GM21515 (cell line): ENCODE measurements at regions not wholly inside any gene's neighbourhood (a gene's known extent, or its start where the extent isn't known, plus 50 kb on each side); places are given as distances from the start of the nearest gene placed in this dataset.

Experiments
- ATAC-seq: cut with Tn5 transposase; IDR thresholded peaks from one replicate; pipeline ENCODE4 v1.9.1; 2021; ENCODE audit not compliant: unreplicated experiment

- no peak for ATAC-seq
These were observed 112.6 kb downstream of the CDC5L start for GRCh38 chr6:44500074-44500473.

- no peak for ATAC-seq
These were observed 116.0 kb downstream of the CDC5L start for GRCh38 chr6:44503471-44503870.

DNA sequence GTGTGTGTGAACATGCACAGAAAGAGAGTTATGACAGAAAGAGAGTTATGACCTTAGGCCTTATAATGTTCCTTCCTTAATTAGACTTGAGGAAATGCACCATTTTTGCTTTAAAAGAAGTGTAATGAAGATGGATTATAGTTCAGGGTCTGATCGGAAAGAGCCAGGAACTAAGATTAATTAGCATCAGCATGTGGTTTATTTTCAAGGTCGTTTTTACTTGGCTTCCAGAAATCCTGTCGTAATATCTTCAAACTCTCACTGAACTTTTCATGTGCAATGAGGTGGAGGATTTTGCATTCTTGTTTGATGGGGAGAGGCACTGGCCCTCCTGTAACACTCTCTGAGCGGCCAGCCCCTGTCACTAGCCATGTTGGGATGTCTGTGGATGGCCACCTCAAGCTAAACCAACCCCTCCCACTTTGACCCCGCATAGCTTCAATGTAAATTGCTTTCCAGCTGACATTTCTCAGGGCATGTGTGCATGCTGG is 116.8 kb downstream of the CDC5L start:
- no peak for ATAC-seq

DNA sequence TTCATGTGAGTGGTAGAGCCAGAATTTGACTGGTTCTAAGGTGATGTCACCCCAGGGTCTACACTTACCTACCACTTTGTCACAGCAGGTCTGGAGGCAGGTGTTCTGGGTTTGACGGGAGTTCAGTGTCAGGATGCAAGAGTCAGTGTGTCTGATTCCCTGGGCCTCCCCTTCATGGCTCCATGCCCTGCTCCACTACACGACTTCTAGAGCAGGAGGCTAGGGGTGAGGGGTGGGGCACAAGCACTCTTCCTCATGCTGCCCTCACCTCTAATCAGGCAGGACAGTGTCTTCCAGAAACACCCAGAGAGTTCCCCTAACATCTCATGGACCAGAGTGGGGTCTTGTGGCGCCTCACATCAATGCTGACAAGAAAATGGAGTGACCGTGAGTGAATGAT is 118.2 kb downstream of the CDC5L start:
- ATAC-seq: no peak

DNA sequence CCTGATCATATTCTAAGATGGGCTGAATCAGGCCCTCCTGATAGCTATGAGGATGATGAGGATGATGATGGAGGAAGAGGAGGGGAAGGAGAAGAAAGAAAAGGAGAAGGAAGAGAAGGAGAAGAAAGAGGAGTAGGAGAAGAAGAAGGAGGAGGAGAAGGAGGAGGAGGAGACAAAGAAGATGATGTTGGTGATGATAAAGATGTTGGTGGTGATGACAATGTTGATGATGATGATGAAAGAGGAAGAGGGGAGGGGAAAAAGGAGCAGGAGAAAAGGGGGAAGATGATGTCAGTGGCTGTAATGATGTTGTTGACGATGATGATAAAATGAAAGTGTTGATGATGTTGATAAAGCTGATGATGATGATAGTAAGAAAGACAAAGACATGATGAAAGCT is 119.5 kb downstream of the CDC5L start:
- no peak for ATAC-seq

GRCh38 chr6:44508646-44509045 is 121.1 kb downstream of the CDC5L start:
- ATAC-seq: no peak

DNA sequence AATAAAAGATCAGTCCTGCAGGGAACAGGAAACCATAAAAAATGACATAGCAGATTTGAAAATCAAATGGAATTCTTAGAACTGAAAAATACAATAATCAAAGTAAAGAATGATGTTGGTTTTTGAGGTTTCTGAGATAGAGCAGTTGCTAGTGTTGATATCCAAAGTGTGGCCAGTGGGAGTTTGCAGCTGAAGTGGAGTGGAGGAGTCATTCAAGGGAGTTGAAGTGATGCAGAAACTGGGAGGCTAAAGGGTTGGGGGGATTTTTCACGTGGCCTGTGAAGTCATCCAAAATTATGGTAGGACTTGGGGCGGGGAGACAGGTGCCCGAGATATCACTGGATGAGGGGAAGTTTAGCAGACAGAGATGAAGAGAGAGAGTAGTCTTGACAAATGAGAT is 123.6 kb downstream of the CDC5L start:
- ATAC-seq: no peak

DNA sequence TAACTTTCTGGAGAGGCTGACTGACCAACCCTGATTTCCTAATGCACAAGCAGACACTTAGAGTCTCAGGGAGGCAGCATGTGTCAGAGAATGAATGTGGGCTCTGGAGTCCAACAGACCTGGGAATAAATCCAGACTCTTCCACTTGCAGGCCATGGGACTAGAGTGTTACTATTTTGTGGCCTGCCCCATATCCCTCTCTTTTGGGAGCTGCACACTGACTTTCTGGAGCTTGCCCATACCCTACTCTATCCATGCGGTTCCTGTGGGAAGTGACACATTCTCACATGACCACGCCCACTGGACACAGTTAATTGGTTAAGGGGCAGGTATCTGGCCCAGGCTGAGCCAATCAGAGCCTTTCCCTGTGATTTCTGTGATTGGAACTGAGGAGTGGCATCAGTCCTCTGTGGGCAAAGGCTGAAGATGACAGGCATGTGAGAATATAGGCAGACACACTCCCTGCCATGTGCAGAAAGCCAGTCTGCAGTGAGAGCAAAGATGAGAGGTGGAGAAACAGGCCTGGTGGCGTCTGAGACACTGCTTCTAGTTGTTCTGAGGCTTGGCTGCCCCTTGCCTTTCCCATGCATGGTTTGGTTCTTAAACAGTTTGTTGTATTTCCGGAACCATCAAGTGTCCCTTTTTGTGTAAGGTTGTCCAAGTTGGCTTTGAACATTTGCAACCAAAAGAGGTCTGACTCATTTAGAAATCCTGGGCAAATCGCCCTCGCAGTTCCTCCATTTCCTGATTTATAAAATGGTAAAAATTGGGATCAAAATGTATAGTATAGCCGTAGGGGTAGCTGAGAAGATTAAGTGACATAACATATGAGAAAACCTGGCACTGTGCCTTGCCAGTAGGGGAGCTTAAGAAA is 125.6 kb downstream of the CDC5L start:
- ATAC-seq: no peak

GRCh38 chr6:44514085-44514484 is 126.6 kb downstream of the CDC5L start:
- no peak for ATAC-seq

DNA sequence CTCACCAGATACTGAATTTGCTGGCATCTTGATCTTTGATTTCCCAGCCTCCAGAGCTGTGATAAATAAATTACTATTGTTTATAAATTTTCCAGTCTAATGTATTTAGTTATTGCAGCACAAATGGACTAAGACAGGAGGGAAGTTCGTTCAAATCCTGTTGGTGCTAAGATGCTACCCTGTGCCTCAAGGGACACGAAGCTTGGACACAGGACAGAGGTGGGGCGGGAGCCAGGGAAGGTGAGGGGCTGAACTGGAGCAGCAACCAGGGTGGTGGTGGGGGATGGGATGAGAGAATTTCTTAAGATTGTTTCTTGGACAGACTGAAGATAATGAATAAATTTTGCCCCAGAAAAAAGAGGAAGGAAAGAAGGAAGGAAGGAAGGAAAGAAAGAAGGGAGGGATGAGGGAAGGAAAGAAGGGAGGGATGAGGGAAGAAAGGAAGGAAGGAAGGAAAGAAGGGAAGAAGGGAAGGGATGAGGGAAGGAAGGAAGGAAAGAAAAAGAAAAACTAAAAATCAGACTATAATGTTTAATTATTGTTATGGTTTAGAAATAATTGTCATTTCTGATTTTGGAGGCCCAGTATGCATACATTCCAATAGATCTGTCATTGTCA is 127.2 kb downstream of the CDC5L start:
- no peak for ATAC-seq

GRCh38 chr6:44522871-44523270 is 135.4 kb downstream of the CDC5L start:
- no peak for ATAC-seq

GRCh38 chr6:44524476-44525227 is 137.1 kb downstream of the CDC5L start:
- peak; percentile 67 for ATAC-seq

DNA sequence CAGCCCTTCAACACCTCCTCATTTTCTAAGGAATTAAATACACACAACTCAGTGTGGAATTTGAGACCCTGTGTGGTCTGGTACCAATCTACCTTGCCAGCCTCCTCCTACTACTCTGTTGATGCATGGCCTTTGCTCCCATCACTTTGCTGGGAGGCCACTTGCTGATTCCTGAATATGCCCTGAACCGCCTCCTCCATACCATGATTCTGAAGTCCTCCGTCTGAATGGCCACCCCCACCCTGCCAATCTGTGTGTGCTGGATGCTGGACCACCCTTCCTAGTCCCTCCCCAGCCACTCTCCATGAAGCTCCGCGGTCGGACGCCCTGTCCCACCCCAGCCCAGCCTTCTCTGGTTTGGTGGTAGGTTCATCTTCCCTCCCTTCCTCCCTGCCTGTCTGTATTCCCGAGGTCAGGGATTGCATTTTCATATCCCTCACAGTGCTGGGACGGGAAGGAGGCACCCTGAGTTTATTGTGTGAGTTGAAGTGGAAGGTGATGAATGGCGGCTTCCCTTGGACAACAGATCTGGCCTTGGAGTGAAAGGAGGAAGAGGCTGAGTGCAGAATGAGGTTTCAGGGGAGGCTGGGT is 138.3 kb downstream of the CDC5L start:
- no peak for ATAC-seq

GRCh38 chr6:44527181-44527580 is 139.7 kb downstream of the CDC5L start:
- no peak for ATAC-seq

- ATAC-seq: no peak
These were observed 140.3 kb downstream of the CDC5L start for GRCh38 chr6:44527583-44528369.

GRCh38 chr6:44528370-44528644 is 140.8 kb downstream of the CDC5L start:
- ATAC-seq: no peak

GRCh38 chr6:44528716-44529115 is 141.2 kb downstream of the CDC5L start:
- no peak for ATAC-seq

- ATAC-seq: no peak
These were observed 141.8 kb downstream of the CDC5L start for GRCh38 chr6:44529146-44529905.

DNA sequence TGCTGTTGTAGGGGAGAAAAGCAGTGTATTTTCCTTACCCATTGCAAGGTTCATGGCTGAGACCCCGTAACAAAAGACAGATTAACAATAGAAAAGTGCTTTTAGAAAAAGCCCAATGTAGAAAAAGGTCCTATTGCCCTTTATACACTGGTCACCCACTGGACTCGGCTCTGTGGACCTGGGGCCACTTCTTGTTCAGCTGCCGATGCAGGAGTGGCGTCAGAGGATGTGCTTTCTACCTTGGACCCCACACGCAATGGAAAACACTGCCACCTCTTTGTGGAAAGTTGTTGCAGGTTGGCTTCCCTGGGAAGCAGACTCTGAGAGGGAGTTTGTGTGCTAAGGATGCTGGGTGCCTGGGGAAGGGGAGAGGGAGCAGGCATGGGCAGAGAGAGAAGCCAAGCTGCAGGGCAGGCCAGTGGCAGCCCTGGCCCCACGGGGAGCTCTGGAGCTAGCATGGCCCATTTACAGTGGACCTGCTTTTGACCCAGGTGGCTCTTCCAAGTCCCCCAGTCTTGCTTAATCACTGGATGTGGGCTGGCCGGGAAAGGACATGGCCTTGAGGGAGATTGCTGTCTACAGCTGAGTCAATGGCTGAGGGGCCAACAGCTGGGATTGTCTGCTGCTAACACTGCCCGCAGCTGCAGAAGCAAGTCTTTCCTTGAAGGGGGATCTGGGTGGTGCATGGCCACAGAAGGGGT is 142.9 kb downstream of the CDC5L start:
- no peak for ATAC-seq

GRCh38 chr6:44530910-44531234 is 143.4 kb downstream of the CDC5L start:
- no peak for ATAC-seq
